ENCODE measurements at regions not wholly inside any gene's neighbourhood (a gene's known extent, or its start where the extent isn't known, plus 50 kb on each side); places are given as distances from the start of the nearest gene placed in this dataset.

DNA sequence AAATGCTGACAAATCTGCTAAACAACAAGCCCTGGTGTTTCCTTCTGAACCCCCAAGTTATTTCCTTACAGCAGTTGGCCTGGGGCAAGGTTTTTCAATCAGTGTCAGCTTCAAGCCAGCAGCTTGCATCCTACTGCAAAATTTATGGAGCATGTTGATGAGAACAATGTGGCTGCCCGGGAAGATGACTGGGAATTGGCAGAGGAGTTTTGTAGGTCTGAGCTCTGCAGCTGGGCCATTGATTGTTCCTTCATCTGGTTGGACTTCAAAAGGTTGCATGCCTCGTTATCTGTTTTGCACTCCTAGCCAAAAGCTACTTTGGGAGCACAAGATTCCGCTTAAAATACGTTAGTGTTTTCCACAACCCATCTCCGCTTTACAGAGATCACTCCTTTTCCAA is 1030.3 kb upstream of the LCORL start:
- no peaks in the 10 kb centered on the region for H3K4me1 ChIP-seq (ENCODE audit: insufficient read depth)
- H3K9me3 ChIP-seq, result no peaks in the 10 kb centered on the region
- no peak overlapping the region for H3K27ac ChIP-seq
- no peak for DNase-seq
- no peaks in the 10 kb centered on the region for H3K27me3 ChIP-seq
- H3K4me3 ChIP-seq, result no peak overlapping the region
- intact Hi-C loops (cut with DNase I), result no loop called here
- H3K36me3 ChIP-seq, result no peaks in the 10 kb centered on the region
- WGBS, 3 donors, result 7 to 9% (median 8%) methylated on average over 5 of the region's 5 CpGs
- TF ChIP-seq EP300 (IDR thresholded peaks at IDR 0.05) (no peak), POLR2A (IDR thresholded peaks at IDR 0.05) (no peak)
- TF ChIP-seq, protein P1, sequence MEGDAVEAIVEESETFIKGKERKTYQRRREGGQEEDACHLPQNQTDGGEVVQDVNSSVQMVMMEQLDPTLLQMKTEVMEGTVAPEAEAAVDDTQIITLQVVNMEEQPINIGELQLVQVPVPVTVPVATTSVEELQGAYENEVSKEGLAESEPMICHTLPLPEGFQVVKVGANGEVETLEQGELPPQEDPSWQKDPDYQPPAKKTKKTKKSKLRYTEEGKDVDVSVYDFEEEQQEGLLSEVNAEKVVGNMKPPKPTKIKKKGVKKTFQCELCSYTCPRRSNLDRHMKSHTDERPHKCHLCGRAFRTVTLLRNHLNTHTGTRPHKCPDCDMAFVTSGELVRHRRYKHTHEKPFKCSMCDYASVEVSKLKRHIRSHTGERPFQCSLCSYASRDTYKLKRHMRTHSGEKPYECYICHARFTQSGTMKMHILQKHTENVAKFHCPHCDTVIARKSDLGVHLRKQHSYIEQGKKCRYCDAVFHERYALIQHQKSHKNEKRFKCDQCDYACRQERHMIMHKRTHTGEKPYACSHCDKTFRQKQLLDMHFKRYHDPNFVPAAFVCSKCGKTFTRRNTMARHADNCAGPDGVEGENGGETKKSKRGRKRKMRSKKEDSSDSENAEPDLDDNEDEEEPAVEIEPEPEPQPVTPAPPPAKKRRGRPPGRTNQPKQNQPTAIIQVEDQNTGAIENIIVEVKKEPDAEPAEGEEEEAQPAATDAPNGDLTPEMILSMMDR (IDR thresholded peaks at IDR 0.05), result no peak

DNA sequence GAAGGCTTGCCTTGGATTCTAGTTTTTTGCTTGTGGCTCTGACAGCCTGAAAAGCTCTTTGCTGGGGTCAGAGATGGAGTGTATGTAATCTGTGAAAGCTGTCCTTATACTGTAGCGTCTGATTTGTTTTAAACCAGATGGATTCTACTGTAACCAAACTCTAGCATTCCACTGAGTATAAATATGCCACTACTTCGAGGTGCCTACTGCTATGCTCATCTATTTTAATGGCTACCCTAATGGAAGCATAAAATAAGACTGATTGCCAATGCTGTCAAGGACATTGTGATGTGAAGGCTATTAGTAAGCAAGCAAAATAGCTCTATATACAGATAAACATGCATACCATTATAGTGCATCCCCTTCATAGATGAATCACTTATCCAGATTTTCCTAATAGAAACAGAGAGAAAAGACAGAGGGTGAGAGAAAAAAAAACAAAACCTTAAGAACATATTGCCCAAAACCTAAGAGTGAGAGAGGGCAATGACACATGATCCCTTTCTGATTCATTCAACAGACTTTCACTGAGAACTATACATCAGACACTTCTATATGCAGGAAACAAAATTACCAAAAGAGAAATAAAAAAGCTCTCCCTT is 1025.8 kb upstream of the LCORL start:
- intact Hi-C loops (cut with DNase I), result no loop called here
- 47 to 50% (median 48%) methylated on average over 2 of the region's 2 CpGs for WGBS, 3 donors

DNA sequence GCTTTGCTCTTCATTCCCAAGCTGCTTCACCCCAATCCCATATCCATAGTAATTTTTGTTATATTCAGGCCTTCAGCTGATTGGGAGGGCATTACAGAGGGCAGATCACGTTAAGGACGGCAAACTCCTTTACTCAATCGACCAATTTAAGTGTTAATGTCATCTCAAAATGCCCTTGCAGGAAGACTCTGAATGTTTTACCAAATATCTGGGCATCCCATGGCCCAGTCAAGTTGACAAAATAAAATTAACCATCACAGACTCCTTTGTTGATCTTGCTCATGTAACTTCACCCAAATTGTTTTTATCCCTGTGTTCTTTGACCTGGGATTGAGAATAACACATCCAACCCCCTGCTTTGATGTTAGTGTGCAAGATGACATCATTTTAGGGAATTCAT is 1018.3 kb upstream of the LCORL start:
- Histone ChIP-seq H3K27me3 (no peaks in the 10 kb centered on the region), H3K27ac (no peak overlapping the region), H3K4me1 (ENCODE audit: insufficient read depth) (no peaks in the 10 kb centered on the region), H3K9me3 (no peaks in the 10 kb centered on the region), H3K4me3 (no peak overlapping the region), H3K36me3 (no peaks in the 10 kb centered on the region)
- intact Hi-C loops (cut with DNase I), result no loop called here
- TF ChIP-seq POLR2A (IDR thresholded peaks at IDR 0.05), result no peak
- TF ChIP-seq EP300 (IDR thresholded peaks at IDR 0.05), result no peak
- TF ChIP-seq, protein P1 (IDR thresholded peaks at IDR 0.05), result no peak
- WGBS, 3 donors, result 90 to 92% (median 91%) methylated on average over 3 of the region's 3 CpGs
- no peak for DNase-seq

More for the DNA sequence above, 1025.8 kb upstream of the LCORL start:
- no peak for DNase-seq
- Histone ChIP-seq H3K4me3 (no peak overlapping the region), H3K27ac (no peak overlapping the region), H3K27me3 (no peaks in the 10 kb centered on the region), H3K36me3 (no peaks in the 10 kb centered on the region), H3K9me3 (no peaks in the 10 kb centered on the region), H3K4me1 (ENCODE audit: insufficient read depth) (no peaks in the 10 kb centered on the region)
- TF ChIP-seq EP300 (IDR thresholded peaks at IDR 0.05), result no peak
- no peak for TF ChIP-seq POLR2A (IDR thresholded peaks at IDR 0.05)
- TF ChIP-seq, protein P1 (IDR thresholded peaks at IDR 0.05), result no peak

DNA sequence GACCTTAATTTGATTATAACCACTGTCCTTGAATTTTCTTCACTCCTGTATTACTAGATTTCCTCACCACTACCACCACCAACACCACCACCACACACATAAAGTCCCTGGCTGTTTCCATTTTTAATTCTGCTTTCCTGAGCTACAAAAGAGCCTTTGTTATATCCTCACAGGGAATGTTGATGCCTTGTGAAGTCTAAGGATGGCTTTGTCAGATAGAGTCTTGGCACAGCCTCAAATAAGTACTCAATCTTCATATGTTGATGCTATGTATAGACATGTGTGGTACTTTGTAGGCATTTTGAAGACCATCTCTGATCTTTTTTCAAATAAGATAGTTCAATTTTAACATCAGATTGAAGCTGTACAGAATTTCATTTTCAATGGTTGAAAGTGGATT is 1016.7 kb upstream of the LCORL start:
- Histone ChIP-seq H3K4me3 (no peak overlapping the region), H3K36me3 (no peaks in the 10 kb centered on the region), H3K9me3 (no peaks in the 10 kb centered on the region), H3K4me1 (ENCODE audit: insufficient read depth) (no peaks in the 10 kb centered on the region), H3K27me3 (no peaks in the 10 kb centered on the region), H3K27ac (no peak overlapping the region)
- DNase-seq, result no peak
- intact Hi-C loops (cut with DNase I), result no loop called here
- TF ChIP-seq EP300 (IDR thresholded peaks at IDR 0.05) (no peak), POLR2A (IDR thresholded peaks at IDR 0.05) (no peak)
- TF ChIP-seq, protein P1 (IDR thresholded peaks at IDR 0.05), result no peak
